Sciatic nerve (tissue), 2 donors: ENCODE measurements at regions not wholly inside any gene's neighbourhood (a gene's known extent, or its start where the extent isn't known, plus 50 kb on each side); places are given as distances from the start of the nearest gene placed in this dataset.
"Not testable (repeated sequence)": the region's sequence is repeated elsewhere in the genome, so short reads cannot be mapped to it uniquely, and the experiment has no call there.

ENCODE experiments used
- ATAC-seq: fragments of 200-7000 bp; cut with Tn5 transposase; one replicate; pipeline ENCODE4 v1.9.1; 2020; ENCODE audit warnings: mild to moderate bottlenecking, moderate library complexity
- DNase-seq: peaks from one replicate; pipeline ENCODE4 v3.0.0-alpha.2; 2020; ENCODE audit warnings: low spot score
- intact Hi-C: fragments of 100-400 bp; cut with DNase I; formaldehyde crosslinking; loops from one replicate; pipeline ENCODE4 v1.14.2; 2022
- donor health status: DM: no; HTN: no; CAD: no.
- donor health status: DM: no; HTN: no; CAD: no.

GRCh38 chr5:100691085-100691484 lies 155.9 kb downstream of the FAM174A start:
- DNase-seq, result no peak
- no peak for ATAC-seq
- intact Hi-C loops, result no loop called here

- ATAC-seq (no peak), DNase-seq (no peak)
- intact Hi-C loops, result no loop called here
Measured at GRCh38 chr5:100691548-100691947, 156.4 kb downstream of the FAM174A start.

GRCh38 chr5:100693481-100693880 lies 158.3 kb downstream of the FAM174A start:
- no peak for ATAC-seq
- DNase-seq, result no peak
- intact Hi-C loops, result no loop called here

DNA sequence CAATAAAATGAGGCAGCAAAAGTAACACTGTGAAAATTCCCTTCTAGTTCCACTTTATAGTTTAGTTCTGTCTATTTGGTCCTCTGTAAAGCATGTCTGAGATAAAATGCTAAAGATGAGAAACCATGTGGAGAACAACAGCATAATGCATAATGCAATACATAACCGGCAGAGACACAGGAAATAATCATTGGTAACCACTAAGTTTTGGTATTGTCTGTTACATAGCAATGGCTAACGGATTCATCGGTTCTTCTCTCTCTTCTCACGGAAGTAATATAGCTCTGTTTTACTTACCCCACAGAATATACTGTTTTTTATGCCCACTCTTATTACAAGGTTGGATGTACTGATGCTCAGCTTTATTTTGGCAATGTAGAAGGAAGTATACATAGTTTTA lies 158.9 kb downstream of the FAM174A start:
- intact Hi-C loops, result no loop called here
- DNase-seq (no peak), ATAC-seq (no peak)

DNA sequence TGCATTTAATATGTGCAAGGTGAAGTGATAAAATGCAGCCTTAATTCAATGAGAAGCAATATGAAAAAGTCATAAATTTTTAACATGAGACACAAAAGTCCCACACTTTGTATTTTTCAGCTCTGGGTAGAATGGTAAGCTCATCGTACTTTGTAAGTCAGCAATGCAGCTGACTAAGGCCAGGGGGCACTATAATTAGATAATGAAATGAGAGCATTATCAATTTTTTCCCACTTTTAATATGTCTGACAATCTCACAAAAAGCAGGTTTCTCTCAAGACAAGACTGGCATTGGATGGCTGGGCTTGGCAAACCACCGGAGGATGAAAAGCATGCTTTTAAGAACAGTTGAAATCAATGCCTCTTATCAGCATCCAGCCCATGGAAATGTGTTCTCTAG lies 162.8 kb downstream of the FAM174A start:
- DNase-seq (no peak), ATAC-seq (no peak)
- intact Hi-C loops, result no loop called here

- DNase-seq (no peak), ATAC-seq (peak; percentile 78)
Measured at GRCh38 chr5:100706776-100707175, 171.6 kb downstream of the FAM174A start.

DNA sequence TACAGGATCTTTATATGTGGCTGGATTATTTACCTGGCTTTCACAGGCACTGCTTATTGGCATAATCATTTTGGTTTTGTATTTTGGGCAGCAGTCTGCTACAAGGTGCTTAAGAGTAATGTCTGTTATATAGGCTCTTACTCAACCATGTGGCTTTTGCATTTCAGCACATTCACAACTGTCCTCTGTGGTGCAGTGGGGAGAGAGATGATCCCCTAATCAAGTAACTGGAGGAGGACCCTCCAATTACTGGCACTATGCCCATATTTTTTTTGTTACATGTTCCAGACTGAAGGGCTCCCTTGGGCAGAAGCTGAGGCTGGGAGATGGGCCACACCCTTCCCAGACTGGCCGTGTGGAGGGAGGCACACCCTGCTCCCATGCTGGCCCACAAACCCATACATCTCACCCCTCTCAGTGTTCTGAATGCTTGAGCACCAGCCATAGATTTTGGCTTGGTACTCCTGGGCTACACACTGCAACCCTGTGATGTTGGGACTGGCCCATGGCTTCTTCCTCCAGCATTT lies 173.5 kb downstream of the FAM174A start:
- DNase-seq (no peak), ATAC-seq (peak; percentile 35)
- intact Hi-C loops, result no loop called here

More at GRCh38 chr5:100706776-100707175, 171.6 kb downstream of the FAM174A start:
- intact Hi-C loops, result no loop called here

GRCh38 chr5:100709771-100710170 lies 174.6 kb downstream of the FAM174A start:
- DNase-seq, result no peak
- intact Hi-C loops, result no loop called here
- ATAC-seq, result peak; percentile 90

GRCh38 chr5:100714780-100715179 lies 179.6 kb downstream of the FAM174A start:
- ATAC-seq, intact Hi-C loops, DNase-seq: not testable (repeated sequence)

- ATAC-seq (no peak), DNase-seq (no peak)
- intact Hi-C loops, result no loop called here
Measured at GRCh38 chr5:100722657-100723056, 180.4 kb downstream of the ST8SIA4 start.

- DNase-seq (no peak), ATAC-seq (no peak)
- intact Hi-C loops, result no loop called here
Measured at GRCh38 chr5:100723229-100723628, 179.9 kb downstream of the ST8SIA4 start.

GRCh38 chr5:100726116-100726515 lies 177.0 kb downstream of the ST8SIA4 start:
- intact Hi-C loops, result loop anchor here (5.0 kb wide), 1 partner anchor 764 kb away; no protein-coding TSS in a partner anchor
- no peak for DNase-seq
- no peak for ATAC-seq

DNA sequence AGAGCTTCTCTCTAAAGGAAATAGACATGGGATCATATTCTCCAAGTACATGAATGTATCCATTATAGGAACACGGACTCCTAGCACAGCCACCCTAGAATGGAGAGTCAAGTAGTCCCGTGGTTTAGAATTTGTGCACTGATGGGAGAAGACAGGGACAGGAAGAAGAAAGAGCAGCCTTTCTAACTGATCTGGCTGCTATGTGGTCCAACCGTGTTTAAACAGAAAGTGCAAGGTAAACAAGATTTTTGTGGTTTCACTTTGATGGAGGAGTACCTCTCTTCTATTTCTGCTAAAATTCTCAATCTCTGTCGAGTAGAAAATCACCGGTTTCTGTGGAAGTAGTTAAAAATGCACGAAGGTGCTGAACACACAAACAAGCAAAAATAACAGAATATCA lies 171.3 kb downstream of the ST8SIA4 start:
- ATAC-seq (peak; percentile 52), DNase-seq (no peak)
- intact Hi-C loops, result no loop called here

GRCh38 chr5:100746730-100747129 lies 156.4 kb downstream of the ST8SIA4 start:
- intact Hi-C loops, result no loop called here
- no peak for DNase-seq

GRCh38 chr5:100749771-100750284 lies 153.3 kb downstream of the ST8SIA4 start:
- DNase-seq, result no peak
- ATAC-seq, result no peak
- intact Hi-C loops, result no loop called here

More at GRCh38 chr5:100746730-100747129, 156.4 kb downstream of the ST8SIA4 start:
- peak; percentile 75 for ATAC-seq

DNA sequence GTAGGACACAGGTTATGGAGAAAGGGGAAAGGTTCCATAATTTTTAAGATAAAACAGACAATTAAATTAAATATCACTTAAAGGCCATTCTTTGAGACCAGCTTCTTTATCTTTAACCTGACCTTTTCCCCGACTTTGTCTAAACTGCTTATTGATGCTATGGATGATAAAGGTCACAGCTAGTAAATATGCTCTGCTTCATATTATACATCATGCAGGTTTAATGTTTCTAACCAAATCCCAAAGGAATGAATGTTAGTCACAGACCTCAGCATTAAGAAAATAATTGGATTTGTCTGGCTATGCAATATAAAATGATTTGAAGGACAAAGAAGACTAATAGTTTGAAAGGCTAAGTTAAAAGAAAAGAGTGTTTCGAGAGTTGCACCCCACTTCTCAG lies 147.6 kb downstream of the ST8SIA4 start:
- DNase-seq, result no peak
- ATAC-seq, result no peak
- intact Hi-C loops, result no loop called here
